H1 (cell line): ENCODE measurements at regions not wholly inside any gene's neighbourhood (a gene's known extent, or its start where the extent isn't known, plus 50 kb on each side); places are given as distances from the start of the nearest gene placed in this dataset.

Experiments used
- E2F6 ChIP-seq: IDR thresholded peaks from 2 replicates; pipeline ENCODE4 v1.6.1; 2012; ENCODE audit warnings: inconsistent platforms
- KDM5A ChIP-seq: fragments of 200-600 bp; IDR thresholded peaks from 2 replicates; pipeline ENCODE4 v1.7.1; 2012; ENCODE audit warnings: mild to moderate bottlenecking, low read length, inconsistent platforms, mixed read lengths

- TF ChIP-seq KDM5A (no peak), E2F6 (no peak)
Measured at GRCh38 chr11:110524238-110524637, 94.5 kb downstream of the FDX1 start (continued).
